Lung (tissue), 11 donors: ENCODE measurements at regions not wholly inside any gene's neighbourhood (a gene's known extent, or its start where the extent isn't known, plus 50 kb on each side); places are given as distances from the start of the nearest gene placed in this dataset.
A peak's percentile ranks its signal among the peaks of the same experiment; 100 is the strongest.

Experiments
- ATAC-seq: fragments of 200-7000 bp; cut with Tn5 transposase; one replicate; pipeline ENCODE4 v1.9.1; 2020; ENCODE audit warnings: moderate number of reproducible peaks; ENCODE audit not compliant: insufficient read depth, low FRiP score
- DNase-seq, 3 donors: peaks; one replicate each; pipeline ENCODE4 v3.0.0-alpha.2; 2013 to 2017
- H3K27ac ChIP-seq, 2 donors: one replicate each; pipeline ENCODE4 v1.5.1; 2013; ENCODE audit warnings: mild to moderate bottlenecking in 2 of 2, moderate library complexity in 2 of 2, control low read depth in 1 of 2, inconsistent platforms in 1 of 2, low read depth in 1 of 2, low read length in 1 of 2
- H3K27me3 ChIP-seq, 3 donors: one replicate each; pipeline ENCODE4 v1.5.1; 2013; ENCODE audit warnings: low read length in 2 of 3; ENCODE audit not compliant: control insufficient read depth in 3 of 3, insufficient read depth in 3 of 3
- H3K36me3 ChIP-seq, 4 donors: one replicate each; pipeline ENCODE4 v1.5.1; 2013; ENCODE audit warnings: low read length in 4 of 4, mild to moderate bottlenecking in 1 of 4, moderate library complexity in 1 of 4; ENCODE audit not compliant: control insufficient read depth in 4 of 4, insufficient read depth in 4 of 4
- H3K4me1 ChIP-seq, 5 donors: one replicate each; pipeline ENCODE4 v1.5.1; 2013; ENCODE audit warnings: low read length in 5 of 5, mild to moderate bottlenecking in 2 of 5, moderate library complexity in 1 of 5; ENCODE audit not compliant: control insufficient read depth in 5 of 5, insufficient read depth in 5 of 5
- H3K4me3 ChIP-seq: one replicate; pipeline ENCODE4 v1.5.1; 2013; ENCODE audit warnings: mild to moderate bottlenecking, control low read depth, moderate library complexity
- H3K9ac ChIP-seq, 2 donors: one replicate each; pipeline ENCODE4 v1.5.1; 2013; ENCODE audit warnings: low read length in 2 of 2, control low read depth in 1 of 2; ENCODE audit not compliant: insufficient read depth in 1 of 2
- H3K9me3 ChIP-seq, 4 donors: one replicate each; pipeline ENCODE4 v1.5.1; 2013; ENCODE audit warnings: low read length in 3 of 4, mild to moderate bottlenecking in 1 of 4, moderate library complexity in 1 of 4; ENCODE audit not compliant: control insufficient read depth in 4 of 4, insufficient read depth in 3 of 4
- WGBS, 2 donors: extraction: QIAGEN DNeasy Blood & Tissue Kit; methylation state at CpG; one replicate each; pipeline ENCODE4 v1.1.7; 2013; 5-methylcytosine and 5-hydroxymethylcytosine counted together
- TF ChIP-seq, protein P1 (sequence below): IDR thresholded peaks from 2 replicates; pipeline ENCODE4 v1.5.1; 2012; ENCODE audit warnings: mild to moderate bottlenecking; ENCODE audit errors: control extremely low read depth, extremely low read depth
- donor health status: control.
- donor health status: control.
- donor health status: Bipolar disorder and iron deficiency.
- donor health status: healthy.
- donor health status: DM: yes; HTN: yes; CAD: no.

DNA sequence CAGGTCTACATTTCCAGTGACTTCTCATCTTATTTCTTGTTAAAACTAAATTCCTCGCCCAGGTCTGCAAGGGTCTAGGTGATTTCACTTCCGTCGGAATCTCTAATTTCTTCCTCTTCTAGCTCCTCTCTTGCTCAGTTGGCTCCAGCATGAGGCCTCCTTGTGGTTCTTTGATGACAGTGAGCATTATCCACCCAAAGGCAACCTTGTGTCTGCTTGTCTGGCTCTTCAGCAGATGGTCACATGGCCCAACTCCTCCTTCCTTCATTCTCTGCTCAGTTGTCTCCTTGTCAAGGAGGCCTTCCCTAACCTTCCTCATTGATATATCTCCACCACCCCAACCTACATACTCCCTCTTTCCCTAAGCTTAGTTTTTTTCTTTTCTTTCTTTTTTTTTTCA, 1391.4 kb downstream of the EFNB2 start:
- H3K4me3 ChIP-seq = no peak overlapping the region
- WGBS, 2 donors = 70 to 97% methylated on average over 3 of the region's 3 CpGs
- H3K9ac ChIP-seq = no peak overlapping the region
- no peaks in the 10 kb centered on the region for H3K36me3 ChIP-seq
- no peaks in the 10 kb centered on the region for H3K27me3 ChIP-seq
- no peak overlapping the region for H3K27ac ChIP-seq
- peaks cover 0 to 10% (median 0%) of the 10 kb centered on the region in 5 donors for H3K4me1 ChIP-seq
- no peak for ATAC-seq
- TF ChIP-seq, protein P1, sequence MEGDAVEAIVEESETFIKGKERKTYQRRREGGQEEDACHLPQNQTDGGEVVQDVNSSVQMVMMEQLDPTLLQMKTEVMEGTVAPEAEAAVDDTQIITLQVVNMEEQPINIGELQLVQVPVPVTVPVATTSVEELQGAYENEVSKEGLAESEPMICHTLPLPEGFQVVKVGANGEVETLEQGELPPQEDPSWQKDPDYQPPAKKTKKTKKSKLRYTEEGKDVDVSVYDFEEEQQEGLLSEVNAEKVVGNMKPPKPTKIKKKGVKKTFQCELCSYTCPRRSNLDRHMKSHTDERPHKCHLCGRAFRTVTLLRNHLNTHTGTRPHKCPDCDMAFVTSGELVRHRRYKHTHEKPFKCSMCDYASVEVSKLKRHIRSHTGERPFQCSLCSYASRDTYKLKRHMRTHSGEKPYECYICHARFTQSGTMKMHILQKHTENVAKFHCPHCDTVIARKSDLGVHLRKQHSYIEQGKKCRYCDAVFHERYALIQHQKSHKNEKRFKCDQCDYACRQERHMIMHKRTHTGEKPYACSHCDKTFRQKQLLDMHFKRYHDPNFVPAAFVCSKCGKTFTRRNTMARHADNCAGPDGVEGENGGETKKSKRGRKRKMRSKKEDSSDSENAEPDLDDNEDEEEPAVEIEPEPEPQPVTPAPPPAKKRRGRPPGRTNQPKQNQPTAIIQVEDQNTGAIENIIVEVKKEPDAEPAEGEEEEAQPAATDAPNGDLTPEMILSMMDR = no peak
- H3K9me3 ChIP-seq = no peaks in the 10 kb centered on the region
- DNase-seq = no peak

DNA sequence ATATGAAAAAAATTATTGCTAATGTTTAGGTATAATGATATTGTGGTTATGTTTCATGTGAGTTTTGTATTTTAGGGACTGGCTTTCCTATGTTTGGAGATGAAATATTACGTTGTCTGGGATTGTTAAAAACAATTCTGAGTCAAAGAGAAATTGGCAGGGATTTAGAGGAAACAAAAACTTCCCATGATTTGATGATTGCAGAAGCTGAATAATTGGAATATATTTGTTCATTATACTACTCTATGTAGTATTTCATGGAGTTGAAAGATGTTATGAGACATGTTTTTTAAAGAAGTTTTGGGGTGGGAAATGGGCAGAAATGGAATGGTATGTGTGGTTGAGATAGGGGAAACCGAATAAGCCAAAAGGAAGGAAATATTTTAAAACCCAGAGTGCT, 1392.9 kb downstream of the EFNB2 start:
- Histone ChIP-seq H3K4me3 (no peak overlapping the region), H3K4me1 (peaks cover 0 to 12% (median 0%) of the 10 kb centered on the region in 5 donors), H3K27ac (no peak overlapping the region), H3K27me3 (no peaks in the 10 kb centered on the region), H3K9me3 (no peaks in the 10 kb centered on the region), H3K9ac (no peak overlapping the region), H3K36me3 (no peaks in the 10 kb centered on the region)
- WGBS, 2 donors = 53 to 58% methylated on average over 2 of the region's 2 CpGs
- ATAC-seq (no peak), DNase-seq (no peak)
- TF ChIP-seq, protein P1 = no peak

DNA sequence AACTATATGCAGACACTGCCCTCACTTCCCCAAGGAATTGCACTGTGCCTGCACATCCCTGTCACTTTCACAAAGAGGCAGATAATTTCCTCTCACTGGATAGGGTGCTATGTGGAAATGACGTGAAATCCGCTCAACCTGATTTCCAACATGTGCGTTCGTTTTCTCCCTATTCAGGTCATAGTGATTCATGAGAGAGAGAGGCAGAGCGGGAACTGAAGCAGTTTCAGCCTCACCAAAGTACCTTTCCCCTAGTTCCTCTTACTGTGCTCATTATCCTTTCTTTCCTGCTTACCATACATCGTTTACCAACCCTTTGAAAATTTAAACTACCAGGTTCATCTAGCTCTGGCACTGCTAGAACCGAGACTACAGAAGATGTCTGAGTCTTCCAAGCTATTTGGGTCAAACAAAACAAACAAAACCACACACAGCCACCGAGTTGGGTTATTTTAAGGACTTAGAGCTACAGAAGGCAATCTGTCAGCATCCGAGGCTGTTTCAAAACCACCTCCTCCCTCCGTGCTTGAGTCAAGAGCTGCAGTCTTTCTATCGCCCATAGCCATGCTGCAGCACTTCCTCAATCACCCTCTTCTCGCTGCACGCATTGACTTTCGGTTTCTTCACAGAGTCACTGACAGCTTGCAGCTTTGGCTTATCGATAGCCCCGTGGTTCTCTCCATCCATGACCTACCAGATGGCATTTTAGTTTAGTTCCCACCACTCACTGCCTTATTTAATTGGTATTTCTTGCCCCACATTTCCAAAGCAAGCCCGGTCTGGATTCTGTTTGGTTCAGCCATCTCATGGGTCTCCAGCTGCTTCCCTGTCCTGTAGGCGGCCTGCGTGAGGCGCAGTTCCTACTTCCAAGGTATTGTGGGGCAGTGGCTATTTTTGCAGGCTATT, 1395.8 kb downstream of the EFNB2 start:
- H3K36me3 ChIP-seq = no peaks in the 10 kb centered on the region
- peak; percentile 72 for ATAC-seq
- H3K4me1 ChIP-seq = peaks cover 0 to 12% (median 0%) of the 10 kb centered on the region in 5 donors
- peak overlapping the region in 1 of 2 donors; percentile 67 for H3K27ac ChIP-seq
- H3K27me3 ChIP-seq = no peaks in the 10 kb centered on the region
- TF ChIP-seq, protein P1 = no peak
- H3K9me3 ChIP-seq = no peaks in the 10 kb centered on the region
- DNase-seq = peak; percentile 44 to 75 (median 72)
- H3K9ac ChIP-seq = peak overlapping the region in 1 of 2 donors; percentile 81
- 18 to 42% methylated on average over 20 of the region's 20 CpGs for WGBS, 2 donors
- H3K4me3 ChIP-seq = peak overlapping the region; percentile 39

DNA sequence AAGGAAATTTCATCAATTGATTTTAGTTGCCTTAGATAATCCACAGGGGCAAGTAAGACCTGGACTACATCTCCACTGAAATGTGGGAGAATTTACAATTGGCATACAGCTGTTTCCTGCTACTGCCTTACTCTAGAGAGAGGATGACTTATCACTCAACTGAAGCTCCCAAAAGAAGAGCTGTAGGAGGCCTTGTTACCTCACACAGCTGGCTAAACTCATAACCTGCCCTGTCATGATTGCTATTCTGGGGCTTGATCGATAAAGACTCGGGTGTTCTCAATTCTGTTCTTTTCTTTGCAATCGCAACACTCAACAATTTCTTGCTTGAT, 1396.4 kb downstream of the EFNB2 start:
- WGBS, 2 donors = 49 to 56% methylated on average over 3 of the region's 3 CpGs
- no peak overlapping the region for H3K4me3 ChIP-seq
- no peak overlapping the region for H3K27ac ChIP-seq

More for the DNA sequence above, 1396.4 kb downstream of the EFNB2 start:
- DNase-seq = no peak
- Histone ChIP-seq H3K9ac (no peak overlapping the region), H3K36me3 (no peaks in the 10 kb centered on the region), H3K27me3 (no peaks in the 10 kb centered on the region), H3K9me3 (no peaks in the 10 kb centered on the region), H3K4me1 (peaks cover 0 to 12% (median 0%) of the 10 kb centered on the region in 5 donors)
- no peak for ATAC-seq
- TF ChIP-seq, protein P1 = no peak
